Parathyroid adenoma (tissue), 2 donors: ENCODE measurements at regions not wholly inside any gene's neighbourhood (a gene's known extent, or its start where the extent isn't known, plus 50 kb on each side); places are given as distances from the start of the nearest gene placed in this dataset.

ENCODE experiments used
- H2AFZ ChIP-seq: fragments of 300-600 bp; sonication (generic); one replicate; pipeline ENCODE4 v1.7.0; 2017; ENCODE audit warnings: antibody characterized with exemption, mild to moderate bottlenecking
- H3K27ac ChIP-seq: fragments of 300-600 bp; sonication (generic); one replicate; pipeline ENCODE4 v1.7.0; 2017
- H3K27me3 ChIP-seq: fragments of 300-600 bp; sonication (generic); one replicate; pipeline ENCODE4 v1.7.0; 2017; ENCODE audit warnings: low read length; ENCODE audit not compliant: control insufficient read depth, insufficient read depth
- H3K36me3 ChIP-seq: fragments of 300-600 bp; sonication (generic); one replicate; pipeline ENCODE4 v1.7.0; 2017; ENCODE audit warnings: low read length; ENCODE audit not compliant: control insufficient read depth, insufficient read depth
- H3K4me1 ChIP-seq: fragments of 300-600 bp; sonication (generic); one replicate; pipeline ENCODE4 v1.7.0; 2017; ENCODE audit warnings: control low read depth
- H3K4me2 ChIP-seq: fragments of 300-600 bp; sonication (generic); one replicate; pipeline ENCODE4 v1.7.0; 2017; ENCODE audit warnings: low read length
- H3K4me3 ChIP-seq: fragments of 300-600 bp; sonication (generic); one replicate; pipeline ENCODE4 v1.7.0; 2017; ENCODE audit warnings: low read depth, low read length
- H3K79me2 ChIP-seq: fragments of 300-600 bp; sonication (generic); one replicate; pipeline ENCODE4 v1.7.0; 2017; ENCODE audit warnings: control low read depth
- H3K9ac ChIP-seq: fragments of 300-600 bp; sonication (generic); one replicate; pipeline ENCODE4 v1.7.0; 2017; ENCODE audit warnings: mild to moderate bottlenecking
- H3K9me3 ChIP-seq: fragments of 300-600 bp; sonication (generic); one replicate; pipeline ENCODE4 v1.7.0; 2017; ENCODE audit warnings: low read length; ENCODE audit not compliant: control insufficient read depth
- TF ChIP-seq, protein P1 (sequence below): fragments of 300-600 bp; sonication (generic); IDR thresholded peaks from one replicate; pipeline ENCODE4 v1.7.0; 2017; ENCODE audit warnings: antibody characterized with exemption, mild to moderate bottlenecking
- donor health status: primary hyperparathyroidism.

DNA sequence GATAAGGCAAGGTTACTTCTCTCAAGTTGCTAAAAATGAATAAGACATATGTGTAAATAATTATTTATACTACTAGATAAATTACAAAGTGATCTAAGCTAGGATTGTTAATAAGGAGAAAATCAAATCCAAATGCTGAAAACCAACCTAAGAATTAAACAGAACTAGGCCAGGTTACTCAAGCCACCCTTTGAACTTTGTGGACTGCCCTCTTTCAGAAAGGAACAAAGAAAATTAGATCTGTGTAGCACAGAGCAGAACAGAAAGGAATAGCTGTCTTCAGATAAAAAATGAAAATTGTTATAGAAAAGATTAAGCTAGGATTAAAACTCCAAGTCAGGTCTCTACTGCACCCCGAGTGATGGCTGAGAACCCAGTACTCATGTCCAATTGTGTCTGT lies 158.2 kb upstream of the LRIG1 start:
- TF ChIP-seq, protein P1, sequence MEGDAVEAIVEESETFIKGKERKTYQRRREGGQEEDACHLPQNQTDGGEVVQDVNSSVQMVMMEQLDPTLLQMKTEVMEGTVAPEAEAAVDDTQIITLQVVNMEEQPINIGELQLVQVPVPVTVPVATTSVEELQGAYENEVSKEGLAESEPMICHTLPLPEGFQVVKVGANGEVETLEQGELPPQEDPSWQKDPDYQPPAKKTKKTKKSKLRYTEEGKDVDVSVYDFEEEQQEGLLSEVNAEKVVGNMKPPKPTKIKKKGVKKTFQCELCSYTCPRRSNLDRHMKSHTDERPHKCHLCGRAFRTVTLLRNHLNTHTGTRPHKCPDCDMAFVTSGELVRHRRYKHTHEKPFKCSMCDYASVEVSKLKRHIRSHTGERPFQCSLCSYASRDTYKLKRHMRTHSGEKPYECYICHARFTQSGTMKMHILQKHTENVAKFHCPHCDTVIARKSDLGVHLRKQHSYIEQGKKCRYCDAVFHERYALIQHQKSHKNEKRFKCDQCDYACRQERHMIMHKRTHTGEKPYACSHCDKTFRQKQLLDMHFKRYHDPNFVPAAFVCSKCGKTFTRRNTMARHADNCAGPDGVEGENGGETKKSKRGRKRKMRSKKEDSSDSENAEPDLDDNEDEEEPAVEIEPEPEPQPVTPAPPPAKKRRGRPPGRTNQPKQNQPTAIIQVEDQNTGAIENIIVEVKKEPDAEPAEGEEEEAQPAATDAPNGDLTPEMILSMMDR, result no peak
- no peak overlapping the region for H3K4me3 ChIP-seq

DNA sequence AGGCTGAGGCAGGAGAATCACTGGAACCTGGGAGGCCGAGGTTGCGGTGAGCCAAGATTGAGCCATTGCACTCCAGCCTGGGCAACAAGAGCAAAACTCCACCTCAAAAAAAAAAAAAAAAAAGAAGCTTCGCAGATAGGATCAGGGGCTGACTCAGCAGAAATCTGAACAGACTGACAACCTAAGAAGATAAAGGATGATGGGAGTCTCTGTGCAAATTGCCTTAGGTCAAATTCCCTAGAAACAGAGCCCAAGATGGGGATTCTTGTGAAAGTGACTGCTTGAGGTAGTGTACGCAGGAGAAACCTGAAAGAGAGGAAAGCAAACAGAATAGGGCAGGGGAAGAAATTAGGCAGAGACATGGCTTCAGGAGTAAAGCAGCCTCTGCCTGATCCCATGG lies 160.8 kb upstream of the LRIG1 start:
- H3K27me3 ChIP-seq, result no peaks in the 10 kb centered on the region
- H3K27ac ChIP-seq, result no peak overlapping the region
- no peak overlapping the region for H2AFZ ChIP-seq
- no peaks in the 10 kb centered on the region for H3K4me1 ChIP-seq
- H3K9me3 ChIP-seq, result no peaks in the 10 kb centered on the region
- no peaks in the 10 kb centered on the region for H3K79me2 ChIP-seq
- H3K9ac ChIP-seq, result no peak overlapping the region
- no peaks in the 10 kb centered on the region for H3K36me3 ChIP-seq
- TF ChIP-seq, protein P1, result no peak
- no peak overlapping the region for H3K4me3 ChIP-seq
- no peak overlapping the region for H3K4me2 ChIP-seq

More for the DNA sequence above, 158.2 kb upstream of the LRIG1 start:
- H3K9ac ChIP-seq, result no peak overlapping the region
- no peak overlapping the region for H3K4me2 ChIP-seq
- no peaks in the 10 kb centered on the region for H3K9me3 ChIP-seq
- no peak overlapping the region for H3K27ac ChIP-seq
- H3K79me2 ChIP-seq, result no peaks in the 10 kb centered on the region
- H2AFZ ChIP-seq, result no peak overlapping the region
- H3K4me1 ChIP-seq, result no peaks in the 10 kb centered on the region
- H3K36me3 ChIP-seq, result no peaks in the 10 kb centered on the region
- H3K27me3 ChIP-seq, result no peaks in the 10 kb centered on the region

DNA sequence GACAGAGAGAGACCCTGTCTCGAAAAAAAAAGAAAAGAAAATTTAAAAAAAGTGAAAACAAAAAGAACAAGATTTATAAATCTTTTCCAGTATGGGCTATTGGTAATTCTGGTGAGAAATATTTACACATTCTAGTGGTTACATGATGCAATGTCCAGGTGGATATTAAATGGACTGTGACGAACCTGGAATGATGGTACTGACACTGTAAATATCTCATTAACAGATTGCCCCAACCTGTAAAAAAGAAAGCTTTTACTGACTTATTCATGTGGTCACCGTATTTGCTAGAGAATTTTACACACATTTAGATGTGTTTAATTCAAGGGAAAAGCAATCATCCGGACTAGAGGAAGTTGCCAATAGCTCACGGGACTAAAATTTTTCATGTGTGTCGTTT lies 162.1 kb upstream of the LRIG1 start:
- H3K9ac ChIP-seq, result no peak overlapping the region
- no peak overlapping the region for H2AFZ ChIP-seq
- TF ChIP-seq, protein P1, result no peak
- no peak overlapping the region for H3K4me3 ChIP-seq
- H3K36me3 ChIP-seq, result no peaks in the 10 kb centered on the region
- H3K79me2 ChIP-seq, result no peaks in the 10 kb centered on the region
- no peaks in the 10 kb centered on the region for H3K27me3 ChIP-seq
- H3K27ac ChIP-seq, result no peak overlapping the region
- no peak overlapping the region for H3K4me2 ChIP-seq
- no peaks in the 10 kb centered on the region for H3K4me1 ChIP-seq
- H3K9me3 ChIP-seq, result no peaks in the 10 kb centered on the region

DNA sequence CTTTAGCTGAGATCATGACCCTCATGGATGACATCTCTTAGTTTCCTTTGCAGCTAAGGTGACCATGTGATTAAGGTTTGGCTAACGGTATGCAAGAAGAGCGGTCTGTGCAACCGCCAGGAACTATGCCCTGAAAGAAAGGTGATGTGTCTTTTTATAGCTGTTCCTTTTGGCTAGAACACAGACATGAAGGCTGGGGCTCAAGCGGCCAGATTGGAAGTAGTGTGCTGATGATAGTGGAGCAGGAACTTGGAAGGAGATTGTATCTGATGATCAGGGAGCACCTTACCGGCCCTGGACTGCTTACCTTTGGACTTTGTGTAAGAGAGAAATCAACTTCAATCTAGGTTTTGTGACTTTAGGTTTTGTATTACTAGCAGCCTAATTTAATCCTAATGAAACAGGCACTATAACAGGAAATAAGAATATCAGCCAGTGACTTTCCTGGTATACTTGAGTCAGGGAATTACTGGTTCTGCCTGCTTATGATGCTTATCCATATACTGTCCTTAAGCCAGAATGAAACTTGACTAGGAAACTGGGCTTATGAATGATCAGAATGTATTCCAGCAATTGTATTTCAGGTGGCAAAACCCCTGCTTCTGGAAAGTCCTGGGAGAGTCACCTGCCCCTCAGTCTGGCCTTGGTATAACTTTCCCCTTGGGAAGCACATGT lies 164.3 kb upstream of the LRIG1 start:
- no peak overlapping the region for H3K4me3 ChIP-seq
- TF ChIP-seq, protein P1, result no peak

DNA sequence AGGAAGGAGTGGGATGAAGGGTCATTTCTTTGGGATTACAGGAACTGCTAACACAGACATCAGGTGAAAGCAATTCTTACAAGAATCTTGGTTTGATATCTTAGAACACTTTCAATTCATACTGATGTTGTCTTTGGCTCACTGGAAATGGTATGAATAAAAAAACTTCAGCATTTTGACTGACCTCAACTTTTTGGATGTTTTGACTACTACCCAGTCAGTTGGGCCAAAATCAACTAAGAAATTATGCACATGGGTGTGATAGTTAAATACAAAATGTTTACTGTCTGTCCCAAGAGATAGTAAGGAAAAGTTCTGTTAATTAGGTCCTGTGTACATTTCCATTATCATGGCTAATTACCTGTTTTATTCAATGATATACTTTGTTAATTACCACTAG lies 165.5 kb upstream of the LRIG1 start:
- Histone ChIP-seq H3K79me2 (no peaks in the 10 kb centered on the region), H3K9me3 (no peaks in the 10 kb centered on the region), H3K27me3 (no peaks in the 10 kb centered on the region), H3K9ac (no peak overlapping the region), H2AFZ (no peak overlapping the region), H3K4me3 (no peak overlapping the region), H3K36me3 (no peaks in the 10 kb centered on the region), H3K27ac (no peak overlapping the region), H3K4me2 (no peak overlapping the region), H3K4me1 (no peaks in the 10 kb centered on the region)
- TF ChIP-seq, protein P1, result no peak

More for the DNA sequence above, 164.3 kb upstream of the LRIG1 start:
- no peaks in the 10 kb centered on the region for H3K36me3 ChIP-seq
- H3K9me3 ChIP-seq, result no peaks in the 10 kb centered on the region
- no peaks in the 10 kb centered on the region for H3K4me1 ChIP-seq
- H3K79me2 ChIP-seq, result no peaks in the 10 kb centered on the region
- no peak overlapping the region for H3K4me2 ChIP-seq
- no peak overlapping the region for H2AFZ ChIP-seq
- H3K9ac ChIP-seq, result no peak overlapping the region
- no peaks in the 10 kb centered on the region for H3K27me3 ChIP-seq
- H3K27ac ChIP-seq, result no peak overlapping the region
